Epidermal melanocyte (primary cell): ENCODE measurements at regions not wholly inside any gene's neighbourhood (a gene's known extent, or its start where the extent isn't known, plus 50 kb on each side); places are given as distances from the start of the nearest gene placed in this dataset.

Experiments used
- DNase-seq: peaks from one replicate; pipeline ENCODE4 v3.0.0; 2011; ENCODE audit warnings: low spot score; ENCODE audit not compliant: insufficient read length

- DNase-seq = no peak
Measured at GRCh38 chr3:81925385-81925784, 163.9 kb upstream of the GBE1 start.

GRCh38 chr3:81923038-81923437 is 161.6 kb upstream of the GBE1 start:
- DNase-seq = no peak

- DNase-seq = no peak
Measured at GRCh38 chr3:81922404-81922803, 161.0 kb upstream of the GBE1 start.

DNA sequence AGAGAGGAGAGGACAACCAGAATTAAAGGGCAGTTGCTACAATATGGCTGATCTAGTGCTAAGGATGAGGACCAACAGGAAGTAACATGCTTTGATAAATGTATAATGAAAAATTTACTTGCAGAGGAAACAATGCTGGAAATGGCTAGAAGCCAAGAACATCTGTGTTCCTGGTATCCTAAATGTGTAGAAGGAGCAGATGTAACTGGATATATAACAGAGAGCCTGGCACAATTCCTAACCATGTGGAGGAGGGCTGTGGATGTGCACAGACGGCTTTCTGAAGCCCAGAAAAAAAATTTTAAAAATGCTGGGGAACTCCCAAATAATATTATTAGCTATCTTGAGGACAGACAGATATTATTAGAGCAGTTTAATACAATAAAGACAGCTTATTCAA is 159.4 kb upstream of the GBE1 start:
- DNase-seq = no peak

GRCh38 chr3:81916890-81917289 is 155.4 kb upstream of the GBE1 start:
- DNase-seq = no peak

GRCh38 chr3:81913886-81914663 is 152.6 kb upstream of the GBE1 start:
- DNase-seq = no peak

DNA sequence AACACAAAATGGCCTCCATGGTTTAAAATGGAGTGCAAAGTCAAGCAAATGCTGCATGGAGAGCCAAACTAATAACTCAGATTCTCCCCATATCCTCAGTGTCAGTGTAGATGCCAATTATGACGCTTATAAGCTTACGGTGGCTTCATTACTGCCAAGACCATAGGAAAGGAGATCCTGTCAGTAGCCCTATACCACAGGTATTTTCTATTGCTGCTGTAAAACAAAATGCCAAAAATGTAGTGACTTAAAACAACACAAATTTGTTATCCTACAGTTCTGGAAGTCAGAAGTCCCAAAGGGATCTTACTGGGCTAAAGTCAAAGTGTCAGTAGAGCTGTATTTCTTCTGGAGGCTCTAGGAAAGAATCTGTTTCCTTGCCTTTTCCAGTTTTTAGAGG is 149.8 kb upstream of the GBE1 start:
- DNase-seq = no peak

DNA sequence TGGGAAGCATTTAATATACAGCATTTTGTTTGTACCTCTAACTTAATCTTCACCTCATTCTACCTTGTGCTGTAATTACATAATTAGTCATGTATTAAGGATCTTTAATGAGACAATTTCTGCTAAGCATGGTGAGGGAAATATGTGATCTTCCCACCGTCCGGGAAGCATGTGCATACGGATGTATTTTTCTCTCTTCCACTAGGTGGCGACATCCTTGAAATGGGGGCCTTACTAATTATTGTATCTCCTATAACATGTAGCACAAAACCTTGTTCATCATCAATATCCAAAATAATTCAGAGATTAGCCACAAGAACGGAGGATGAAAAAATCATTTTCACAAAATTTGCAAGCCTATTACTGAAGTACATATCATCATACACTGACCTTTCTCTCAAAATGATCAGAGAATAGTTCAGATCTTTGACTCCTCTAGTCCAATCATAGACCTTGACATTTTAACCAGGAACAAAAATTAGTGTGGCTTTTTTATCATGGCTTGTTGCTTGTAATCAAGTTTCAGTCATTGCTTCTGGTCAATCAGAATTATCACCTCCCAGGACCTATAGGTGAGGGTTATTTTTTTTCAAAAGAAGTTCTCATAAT is 148.9 kb upstream of the GBE1 start:
- DNase-seq = no peak

DNA sequence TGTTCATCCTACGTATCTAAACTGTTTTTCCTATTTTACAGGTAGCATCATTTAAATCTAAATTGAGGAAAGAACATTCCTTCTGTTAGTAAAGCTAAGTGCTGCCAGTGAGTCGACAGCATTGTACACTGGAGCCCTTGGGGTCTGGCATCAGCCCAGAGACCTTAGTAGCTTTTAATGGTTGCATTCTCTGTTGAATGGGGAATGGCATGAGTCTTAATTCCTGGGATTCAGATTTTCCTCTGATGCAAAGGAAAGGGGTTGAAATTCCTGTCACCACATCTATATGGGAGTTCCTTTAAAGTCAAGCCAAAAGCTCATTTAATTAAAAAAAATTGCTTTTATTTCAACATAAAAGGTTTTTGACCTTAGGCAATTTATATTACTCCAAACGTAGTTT is 148.4 kb upstream of the GBE1 start:
- DNase-seq = no peak

DNA sequence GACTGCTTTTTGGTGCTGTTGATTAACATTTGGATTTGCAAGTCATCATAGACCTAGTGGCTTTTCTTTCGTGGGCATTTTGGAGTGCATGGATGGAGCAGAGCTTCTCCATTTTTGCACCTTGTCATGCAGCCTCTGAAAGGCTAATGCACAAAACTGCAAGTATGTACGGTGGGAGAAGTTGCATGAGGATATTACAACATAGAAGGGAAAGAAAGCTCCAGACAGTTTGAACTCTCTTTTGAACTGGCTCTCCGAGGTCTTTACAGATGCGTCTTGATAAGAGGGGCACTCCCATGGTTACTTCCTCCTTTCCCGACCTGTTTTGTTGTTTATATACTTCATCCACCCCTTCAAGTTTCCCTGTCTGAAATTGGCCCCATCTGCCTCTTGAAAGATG is 147.1 kb upstream of the GBE1 start:
- DNase-seq = no peak

GRCh38 chr3:81898336-81898735 is 136.9 kb upstream of the GBE1 start:
- no peak for DNase-seq

GRCh38 chr3:81894598-81894997 is 133.2 kb upstream of the GBE1 start:
- DNase-seq = no peak

GRCh38 chr3:81891055-81891895 is 129.8 kb upstream of the GBE1 start:
- no peak for DNase-seq

GRCh38 chr3:81888914-81889557 is 127.6 kb upstream of the GBE1 start:
- no peak for DNase-seq

- no peak for DNase-seq
Measured at GRCh38 chr3:81887448-81887847, 126.0 kb upstream of the GBE1 start.

DNA sequence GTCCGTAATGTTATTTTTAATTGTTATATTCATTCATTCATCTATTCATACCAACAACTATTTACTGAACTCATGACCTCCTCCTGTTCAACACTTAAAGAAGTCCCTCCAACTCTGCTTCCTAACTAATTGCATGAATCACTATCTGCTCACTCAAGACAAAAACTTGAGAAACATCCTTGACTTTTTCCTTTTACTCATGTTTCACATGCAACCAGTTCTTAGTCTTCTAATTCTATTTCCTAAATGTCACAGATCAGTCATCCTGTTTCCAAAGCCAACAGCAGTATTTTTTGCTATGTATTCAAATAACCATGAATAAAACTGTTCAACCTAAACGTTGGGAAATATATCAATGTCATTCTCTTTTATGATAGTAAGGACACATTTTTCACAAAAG is 124.6 kb upstream of the GBE1 start:
- no peak for DNase-seq

GRCh38 chr3:81884791-81885190 is 123.3 kb upstream of the GBE1 start:
- DNase-seq = no peak

- no peak for DNase-seq
Measured at GRCh38 chr3:81876826-81877225, 115.4 kb upstream of the GBE1 start.

DNA sequence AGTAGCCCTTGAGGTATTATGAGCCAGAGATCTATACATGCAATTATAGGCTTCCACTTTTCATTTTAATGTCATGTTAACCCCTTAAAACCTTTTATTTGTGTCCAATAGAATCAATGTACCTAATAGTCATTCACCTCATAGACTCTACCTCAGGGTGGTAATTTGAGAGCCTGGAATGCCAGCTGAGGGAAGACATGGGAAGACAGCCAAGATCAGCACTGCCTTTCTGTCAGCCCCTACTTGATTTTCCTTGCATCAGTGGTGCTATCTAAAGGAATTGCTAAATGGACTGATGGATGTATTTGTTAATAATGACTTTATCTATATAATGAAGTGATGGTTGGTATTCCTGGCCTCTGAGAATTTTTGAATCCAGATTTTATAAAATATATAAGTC is 113.3 kb upstream of the GBE1 start:
- no peak for DNase-seq

DNA sequence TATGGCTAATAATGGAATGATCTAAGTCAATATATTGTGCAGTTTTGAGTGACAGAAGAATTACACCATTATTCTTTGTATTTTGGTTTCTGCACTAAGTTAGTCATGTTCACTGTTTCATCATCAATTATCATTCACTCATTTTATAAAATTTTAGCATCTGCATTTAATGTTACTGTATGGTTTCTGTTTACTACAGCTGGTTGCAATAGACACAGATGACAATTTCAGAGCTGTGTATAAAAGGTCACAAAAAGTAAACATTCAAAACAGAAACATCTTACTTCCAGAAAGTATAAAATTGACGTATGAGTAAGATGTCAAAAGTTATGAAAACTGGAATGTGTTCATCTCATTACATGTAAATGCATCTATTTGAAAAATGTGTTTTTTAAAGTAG is 111.1 kb upstream of the GBE1 start:
- DNase-seq = no peak

- no peak for DNase-seq
Measured at GRCh38 chr3:81871358-81872155, 110.1 kb upstream of the GBE1 start.
